ENCODE measurements at regions not wholly inside any gene's neighbourhood (a gene's known extent, or its start where the extent isn't known, plus 50 kb on each side); places are given as distances from the start of the nearest gene placed in this dataset.

DNA sequence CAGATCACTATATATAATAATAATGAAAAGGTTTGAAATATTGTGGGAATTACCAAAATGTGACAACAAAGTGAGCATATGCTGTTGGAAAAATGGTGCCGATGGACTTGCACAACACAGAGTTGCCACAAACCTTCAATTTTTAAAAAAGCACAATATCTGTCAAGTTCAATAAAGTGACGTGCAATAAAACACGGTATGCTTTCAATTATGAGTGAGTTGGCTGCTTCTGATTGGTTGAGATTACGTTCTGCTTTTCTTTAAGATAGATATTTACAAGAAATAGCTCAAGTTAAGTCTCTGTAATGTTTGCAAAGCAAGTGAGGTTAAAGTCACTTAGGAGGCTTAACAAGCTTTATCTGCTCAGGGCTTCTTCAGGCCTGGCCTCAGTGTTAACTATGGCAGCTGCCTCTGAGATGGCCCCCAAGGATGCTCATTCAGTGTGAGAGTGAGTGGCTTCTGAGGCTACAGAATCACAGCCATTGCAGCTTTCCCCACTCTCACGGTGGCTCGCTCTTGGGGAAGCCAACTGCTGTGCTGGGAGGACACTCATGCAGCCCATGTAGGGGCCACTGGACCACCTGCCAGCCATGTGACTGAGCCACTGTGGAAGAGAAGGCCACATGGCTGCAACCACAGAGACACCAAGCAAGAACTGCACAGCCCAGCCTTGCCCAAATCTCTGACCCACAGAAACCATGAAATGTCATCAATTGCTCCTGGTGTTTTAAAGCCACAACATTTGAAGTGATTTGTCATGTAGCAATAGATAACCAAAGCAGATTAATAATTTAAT, 78.3 kb upstream of the TMEM72 start:
- no peak overlapping the region for H3K4me3 ChIP-seq (replicated peaks in 1 of 3)
- no peaks in the 10 kb centered on the region for H3K27me3 ChIP-seq
- H3K27ac ChIP-seq = no peak overlapping the region
- DNase-seq = no peak
- H3K9me3 ChIP-seq = no peaks in the 10 kb centered on the region
- WGBS, 2 donors = 94% methylated on average over 6 of the region's 6 CpGs
- intact Hi-C loops (cut with DNase I) = no loop called here
- no peaks in the 10 kb centered on the region for H3K36me3 ChIP-seq
- TF ChIP-seq, protein P1, sequence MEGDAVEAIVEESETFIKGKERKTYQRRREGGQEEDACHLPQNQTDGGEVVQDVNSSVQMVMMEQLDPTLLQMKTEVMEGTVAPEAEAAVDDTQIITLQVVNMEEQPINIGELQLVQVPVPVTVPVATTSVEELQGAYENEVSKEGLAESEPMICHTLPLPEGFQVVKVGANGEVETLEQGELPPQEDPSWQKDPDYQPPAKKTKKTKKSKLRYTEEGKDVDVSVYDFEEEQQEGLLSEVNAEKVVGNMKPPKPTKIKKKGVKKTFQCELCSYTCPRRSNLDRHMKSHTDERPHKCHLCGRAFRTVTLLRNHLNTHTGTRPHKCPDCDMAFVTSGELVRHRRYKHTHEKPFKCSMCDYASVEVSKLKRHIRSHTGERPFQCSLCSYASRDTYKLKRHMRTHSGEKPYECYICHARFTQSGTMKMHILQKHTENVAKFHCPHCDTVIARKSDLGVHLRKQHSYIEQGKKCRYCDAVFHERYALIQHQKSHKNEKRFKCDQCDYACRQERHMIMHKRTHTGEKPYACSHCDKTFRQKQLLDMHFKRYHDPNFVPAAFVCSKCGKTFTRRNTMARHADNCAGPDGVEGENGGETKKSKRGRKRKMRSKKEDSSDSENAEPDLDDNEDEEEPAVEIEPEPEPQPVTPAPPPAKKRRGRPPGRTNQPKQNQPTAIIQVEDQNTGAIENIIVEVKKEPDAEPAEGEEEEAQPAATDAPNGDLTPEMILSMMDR (IDR thresholded peaks at IDR 0.05) = no peak
- no peak for TF ChIP-seq POLR2A (IDR thresholded peaks at IDR 0.05)
- peaks cover 0 to 5% of the 10 kb centered on the region in 2 donors for H3K4me1 ChIP-seq

DNA sequence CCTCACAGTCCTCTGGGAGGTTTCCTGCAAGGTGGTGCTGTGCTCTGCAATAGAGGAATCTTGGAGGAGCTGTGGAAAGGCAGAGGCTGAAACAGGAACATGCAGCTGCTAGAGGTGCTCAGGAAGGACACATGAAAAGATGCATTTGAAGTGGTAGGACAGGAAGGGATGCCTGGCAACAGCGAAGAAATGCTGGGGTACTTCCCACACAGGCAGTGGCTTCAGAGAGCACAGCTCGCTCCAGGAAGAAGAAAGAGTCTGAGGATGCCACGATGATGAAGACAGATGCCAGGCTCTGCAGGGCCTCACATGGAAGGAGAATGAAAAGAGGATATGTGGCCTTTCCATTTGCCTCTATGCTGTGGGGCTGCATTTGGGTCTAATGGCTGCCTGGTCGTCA, 77.0 kb upstream of the TMEM72 start:
- H3K27ac ChIP-seq = no peak overlapping the region
- no peaks in the 10 kb centered on the region for H3K27me3 ChIP-seq
- no peak for DNase-seq
- no peaks in the 10 kb centered on the region for H3K36me3 ChIP-seq
- intact Hi-C loops (cut with DNase I) = no loop called here
- no peaks in the 10 kb centered on the region for H3K9me3 ChIP-seq
- no peak overlapping the region for H3K4me3 ChIP-seq (replicated peaks in 1 of 3)
- H3K4me1 ChIP-seq = no peaks in the 10 kb centered on the region
- TF ChIP-seq, protein P1 (IDR thresholded peaks at IDR 0.05) = no peak
- TF ChIP-seq POLR2A (IDR thresholded peaks at IDR 0.05) = no peak
- WGBS, 2 donors = 77 to 90% methylated on average over 4 of the region's 4 CpGs

DNA sequence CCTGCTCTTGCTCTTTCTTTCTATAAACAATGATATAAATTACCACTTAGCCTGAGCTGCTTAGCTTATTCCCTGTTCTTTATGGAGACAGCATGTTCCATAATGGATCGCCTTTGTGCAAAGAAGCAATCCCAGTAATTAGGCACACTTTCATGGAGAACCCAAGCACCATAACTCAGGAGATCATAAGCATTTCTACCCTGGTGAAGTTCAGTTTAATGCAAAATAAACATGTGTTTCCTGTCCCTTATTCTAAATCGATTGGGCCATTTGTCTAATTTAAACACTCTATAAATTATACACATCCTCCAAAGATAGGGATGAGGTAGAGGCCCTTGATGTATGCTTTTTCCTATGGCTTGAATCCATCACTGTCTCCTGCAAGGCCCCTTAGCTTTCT, 75.8 kb upstream of the TMEM72 start:
- no peak overlapping the region for H3K4me3 ChIP-seq (replicated peaks in 1 of 3)
- DNase-seq = no peak
- H3K27me3 ChIP-seq = no peaks in the 10 kb centered on the region
- no peaks in the 10 kb centered on the region for H3K9me3 ChIP-seq
- no peak for TF ChIP-seq POLR2A (IDR thresholded peaks at IDR 0.05)
- TF ChIP-seq, protein P1 (IDR thresholded peaks at IDR 0.05) = no peak
- no peaks in the 10 kb centered on the region for H3K4me1 ChIP-seq
- no peak overlapping the region for H3K27ac ChIP-seq
- WGBS, 2 donors = 68 to 78% methylated on average over 2 of the region's 2 CpGs
- no peaks in the 10 kb centered on the region for H3K36me3 ChIP-seq
- intact Hi-C loops (cut with DNase I) = no loop called here

DNA sequence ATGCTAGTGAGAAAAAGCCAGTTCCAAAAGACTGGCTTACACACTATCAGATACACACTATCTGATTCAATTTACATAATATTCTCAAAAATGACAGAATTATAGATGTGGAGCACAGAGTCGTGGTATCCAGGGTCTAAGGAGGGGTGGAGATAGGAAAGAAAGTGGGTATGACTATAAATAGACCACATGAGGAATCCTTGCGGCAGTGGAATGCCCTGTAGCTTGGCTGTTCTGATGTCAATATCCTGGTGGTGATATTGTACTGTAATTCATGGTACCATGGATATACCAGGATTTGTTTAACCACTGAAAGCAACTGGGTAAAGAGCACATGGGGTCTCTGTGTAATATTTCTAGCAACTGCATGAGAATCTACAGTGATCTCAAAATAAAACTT, 67.7 kb upstream of the TMEM72 start:
- DNase-seq = no peak
- WGBS, 2 donors = 83 to 92% methylated on average over 2 of the region's 2 CpGs
- H3K4me3 ChIP-seq (replicated peaks in 1 of 3) = no peak overlapping the region
- H3K36me3 ChIP-seq = no peaks in the 10 kb centered on the region
- H3K4me1 ChIP-seq = no peaks in the 10 kb centered on the region
- TF ChIP-seq, protein P1 (IDR thresholded peaks at IDR 0.05) = no peak
- no peak for TF ChIP-seq POLR2A (IDR thresholded peaks at IDR 0.05)
- H3K9me3 ChIP-seq = no peaks in the 10 kb centered on the region
- no peaks in the 10 kb centered on the region for H3K27me3 ChIP-seq
- H3K27ac ChIP-seq = no peak overlapping the region
- intact Hi-C loops (cut with DNase I) = no loop called here

DNA sequence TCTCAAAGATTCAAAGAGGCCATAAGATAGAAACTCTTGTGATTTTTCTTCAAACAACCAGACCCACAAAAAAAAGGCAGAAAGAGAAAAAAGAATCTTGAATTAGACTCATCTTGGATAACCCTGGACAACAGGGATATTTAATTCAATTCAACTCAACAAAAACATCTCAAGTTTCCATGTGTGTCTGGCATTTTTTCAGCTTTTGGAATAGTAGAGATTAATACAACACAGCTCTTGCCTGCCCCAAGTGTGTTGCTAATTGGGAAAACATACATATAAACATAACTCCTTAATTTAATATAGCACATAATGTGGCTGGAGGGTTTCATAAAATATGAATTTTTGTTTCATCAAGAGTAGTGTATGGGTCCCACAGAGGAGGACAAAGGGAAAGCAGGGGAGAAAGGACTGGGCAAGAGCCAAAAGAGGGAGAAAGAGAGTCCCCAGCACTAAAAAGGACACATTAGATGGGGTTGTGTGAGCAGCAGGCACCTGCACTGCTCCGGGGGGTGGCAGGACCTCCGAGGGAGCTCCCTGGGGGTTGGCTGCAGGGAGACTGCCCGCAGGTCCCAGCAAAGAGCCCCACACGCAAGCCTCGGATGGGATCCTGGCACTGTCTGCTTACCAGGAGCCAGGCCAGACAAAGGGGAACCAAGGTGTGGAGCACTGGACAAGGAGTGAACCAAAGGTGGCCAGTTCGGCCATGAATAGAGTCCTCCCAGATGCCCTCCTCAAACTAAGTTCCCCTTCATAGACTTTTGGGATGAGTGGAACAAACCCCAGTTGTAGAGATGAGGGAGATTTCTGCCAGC, 65.6 kb upstream of the TMEM72 start:
- no peaks in the 10 kb centered on the region for H3K9me3 ChIP-seq
- TF ChIP-seq, protein P1 (IDR thresholded peaks at IDR 0.05) = no peak
- TF ChIP-seq POLR2A (IDR thresholded peaks at IDR 0.05) = no peak
- no peak overlapping the region for H3K27ac ChIP-seq
- DNase-seq = no peak
- H3K4me3 ChIP-seq (replicated peaks in 1 of 3) = no peak overlapping the region
- intact Hi-C loops (cut with DNase I) = no loop called here
- H3K4me1 ChIP-seq = no peaks in the 10 kb centered on the region
- H3K36me3 ChIP-seq = no peaks in the 10 kb centered on the region
- WGBS, 2 donors = 83 to 96% methylated on average over 6 of the region's 6 CpGs
- no peaks in the 10 kb centered on the region for H3K27me3 ChIP-seq

All from thyroid gland (tissue), 4 donors.